VCaP (cell line): ENCODE measurements at regions not wholly inside any gene's neighbourhood (a gene's known extent, or its start where the extent isn't known, plus 50 kb on each side); places are given as distances from the start of the nearest gene placed in this dataset.

Experiments
- H3K27ac ChIP-seq: fragments of 450-650 bp; 2 replicates; pipeline ENCODE4 v1.5.1; 2017
- CTCF ChIP-seq: fragments of 450-650 bp; conservative IDR thresholded peaks from 2 replicates; pipeline ENCODE4 v1.5.1; 2017; ENCODE audit warnings: mild to moderate bottlenecking, moderate library complexity

- TF ChIP-seq CTCF = no peak
- no peak overlapping the region for H3K27ac ChIP-seq
These were observed 1097.3 kb downstream of the SLC16A7 start for GRCh38 chr12:60693019-60693626.

GRCh38 chr12:60704171-60704914, 1108.5 kb downstream of the SLC16A7 start:
- TF ChIP-seq CTCF = no peak
- peak overlapping the region; percentile 76 for H3K27ac ChIP-seq

GRCh38 chr12:60710246-60710645, 1114.4 kb downstream of the SLC16A7 start:
- peak overlapping the region; percentile 73 for H3K27ac ChIP-seq
- no peak for TF ChIP-seq CTCF

DNA sequence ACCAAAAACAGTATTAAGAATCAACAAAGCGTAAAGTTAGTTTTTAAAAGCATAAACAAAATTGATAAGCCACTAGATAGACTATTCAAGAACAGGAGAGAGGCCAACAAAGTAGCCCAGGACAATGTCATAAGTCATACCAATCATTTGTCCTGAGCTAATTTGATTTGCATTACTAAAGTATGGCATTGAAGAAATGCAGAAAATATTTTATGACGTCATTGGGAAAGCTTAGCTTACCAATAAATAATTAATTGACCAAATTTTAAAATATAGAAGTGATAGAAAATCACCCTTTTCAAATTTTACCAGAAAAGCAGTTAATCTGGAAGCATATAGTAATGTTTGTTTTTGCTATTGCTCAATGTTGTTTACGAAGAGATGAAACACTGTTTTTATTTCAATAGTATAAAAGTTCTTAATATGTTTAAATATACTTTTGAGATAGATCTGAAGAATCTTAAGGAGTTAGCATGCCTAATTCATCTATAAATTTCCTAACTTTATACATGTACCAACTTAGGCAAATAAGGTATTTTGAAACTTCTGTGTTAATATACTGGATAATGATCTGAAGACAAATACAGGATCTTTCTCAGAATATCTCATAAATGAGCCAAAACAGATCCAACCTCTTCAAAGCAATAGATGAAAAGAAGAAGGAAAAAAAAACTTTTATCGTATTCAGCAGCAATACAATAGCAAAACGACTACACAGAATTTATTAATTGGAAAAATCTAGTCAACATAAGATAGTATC, 1118.5 kb downstream of the SLC16A7 start:
- peak overlapping the region; percentile 46 for H3K27ac ChIP-seq
- no peak for TF ChIP-seq CTCF

DNA sequence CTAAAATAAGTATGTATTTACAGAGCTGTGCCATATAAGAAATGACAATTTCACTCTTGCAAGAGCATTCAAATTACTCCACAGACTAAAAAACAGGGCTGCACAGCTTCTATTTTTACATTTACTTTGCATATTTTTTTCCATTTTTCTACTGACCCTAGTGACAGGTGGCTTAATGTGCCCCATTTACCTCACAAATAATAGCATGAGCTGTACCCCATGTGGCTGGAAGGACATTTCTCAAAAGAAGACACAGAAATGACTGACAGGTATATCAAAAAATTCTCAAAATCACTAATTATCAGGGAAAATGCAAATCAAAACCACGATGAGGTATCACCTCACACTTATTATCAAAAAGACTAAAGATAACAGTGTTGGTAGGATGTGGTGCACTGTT, 1128.6 kb downstream of the SLC16A7 start:
- no peak for TF ChIP-seq CTCF

GRCh38 chr12:60724984-60725383, 1129.2 kb downstream of the SLC16A7 start:
- no peak overlapping the region for H3K27ac ChIP-seq
- no peak for TF ChIP-seq CTCF

More for the DNA sequence above, 1128.6 kb downstream of the SLC16A7 start:
- H3K27ac ChIP-seq = no peak overlapping the region

- no peak for TF ChIP-seq CTCF
- H3K27ac ChIP-seq = no peak overlapping the region
These were observed 1156.8 kb downstream of the SLC16A7 start for GRCh38 chr12:60752589-60752988.
